ENCODE measurements at regions not wholly inside any gene's neighbourhood (a gene's known extent, or its start where the extent isn't known, plus 50 kb on each side); places are given as distances from the start of the nearest gene placed in this dataset.

DNA sequence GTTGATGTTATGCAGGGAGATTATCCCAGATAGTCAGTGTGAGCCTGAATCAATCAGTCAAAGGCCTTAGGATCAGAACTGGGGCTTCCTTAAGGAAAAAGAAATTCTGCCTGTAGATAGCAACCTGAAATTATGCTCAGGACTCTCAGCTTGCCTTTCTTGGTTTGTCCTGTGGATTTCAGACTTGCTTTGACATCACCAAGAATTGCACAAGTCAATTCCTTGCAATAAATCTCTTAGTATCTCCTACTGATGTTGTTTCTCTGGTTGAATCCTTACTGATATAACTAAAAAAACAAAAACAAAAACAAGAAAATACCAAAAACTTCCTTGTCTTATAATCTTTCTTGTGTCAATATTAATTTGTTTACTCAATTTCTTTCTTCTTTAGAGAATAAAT is 258.9 kb upstream of the TCF21 start:
- Histone ChIP-seq H3K36me3 (ENCODE audit: control insufficient read depth in 5 of 5, insufficient read depth in 5 of 5, low read length in 5 of 5) (no peaks in the 10 kb centered on the region), H3K27me3 (ENCODE audit: control insufficient read depth in 5 of 5, insufficient read depth in 4 of 5, low read length in 5 of 5) (no peaks in the 10 kb centered on the region), H3K9ac (ENCODE audit: low read length in 5 of 5) (no peak overlapping the region), H3K9me3 (ENCODE audit: control insufficient read depth in 5 of 5, low read length in 5 of 5) (no peaks in the 10 kb centered on the region), H3K4me1 (ENCODE audit: control insufficient read depth in 5 of 5, insufficient read depth in 5 of 5, low read length in 5 of 5) (no peaks in the 10 kb centered on the region), H3K27ac (ENCODE audit: low read depth, low read length) (no peak overlapping the region), H3K4me3 (ENCODE audit: low read depth in 1 of 5, low read length in 5 of 5) (no peak overlapping the region)

DNA sequence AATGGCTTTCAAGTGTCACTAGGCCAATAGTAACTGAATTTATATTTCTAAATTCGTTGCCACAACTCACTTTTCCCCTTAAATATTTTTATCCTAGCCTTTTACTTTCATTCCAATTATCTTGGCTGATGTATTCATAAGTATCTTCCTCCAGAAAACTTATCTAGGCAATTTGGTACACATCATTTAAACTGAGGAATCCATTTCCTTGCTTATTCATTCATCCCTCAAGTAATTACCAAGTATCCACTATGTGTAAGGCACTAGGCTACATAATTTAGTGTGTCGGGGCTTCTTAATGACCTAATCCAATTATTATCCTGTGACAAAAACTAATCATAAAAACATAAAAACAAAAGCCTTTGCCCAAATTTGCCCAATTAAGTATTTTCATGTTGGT is 258.3 kb upstream of the TCF21 start:
- Histone ChIP-seq H3K9ac (ENCODE audit: low read length in 5 of 5) (no peak overlapping the region), H3K9me3 (ENCODE audit: control insufficient read depth in 5 of 5, low read length in 5 of 5) (no peaks in the 10 kb centered on the region), H3K27me3 (ENCODE audit: control insufficient read depth in 5 of 5, insufficient read depth in 4 of 5, low read length in 5 of 5) (no peaks in the 10 kb centered on the region), H3K4me3 (ENCODE audit: low read depth in 1 of 5, low read length in 5 of 5) (no peak overlapping the region), H3K27ac (ENCODE audit: low read depth, low read length) (no peak overlapping the region), H3K36me3 (ENCODE audit: control insufficient read depth in 5 of 5, insufficient read depth in 5 of 5, low read length in 5 of 5) (no peaks in the 10 kb centered on the region), H3K4me1 (ENCODE audit: control insufficient read depth in 5 of 5, insufficient read depth in 5 of 5, low read length in 5 of 5) (no peaks in the 10 kb centered on the region)

DNA sequence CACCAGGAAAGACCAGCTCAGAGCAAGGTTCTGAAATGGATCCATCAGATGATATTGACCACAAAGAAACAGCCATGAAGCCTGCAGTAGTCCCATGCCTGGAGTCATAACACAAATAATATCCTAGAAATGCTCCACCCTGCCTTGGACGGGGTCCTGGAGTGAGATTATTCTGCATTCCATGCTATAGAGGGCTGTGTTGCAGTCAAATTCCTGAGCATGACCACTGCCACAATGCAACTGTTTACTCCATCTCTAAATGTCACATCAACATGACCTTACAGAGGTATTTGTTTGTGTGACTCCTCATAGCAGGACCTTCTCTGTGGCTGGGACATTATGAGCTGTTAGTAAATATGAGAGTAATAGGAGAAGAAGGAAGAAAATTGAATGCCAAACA is 257.5 kb upstream of the TCF21 start:
- no peaks in the 10 kb centered on the region for H3K36me3 ChIP-seq (ENCODE audit: control insufficient read depth in 5 of 5, insufficient read depth in 5 of 5, low read length in 5 of 5)
- H3K27ac ChIP-seq (ENCODE audit: low read depth, low read length) = no peak overlapping the region
- H3K9me3 ChIP-seq (ENCODE audit: control insufficient read depth in 5 of 5, low read length in 5 of 5) = no peaks in the 10 kb centered on the region
- H3K4me1 ChIP-seq (ENCODE audit: control insufficient read depth in 5 of 5, insufficient read depth in 5 of 5, low read length in 5 of 5) = no peaks in the 10 kb centered on the region
- H3K4me3 ChIP-seq (ENCODE audit: low read depth in 1 of 5, low read length in 5 of 5) = no peak overlapping the region
- H3K9ac ChIP-seq (ENCODE audit: low read length in 5 of 5) = no peak overlapping the region
- no peaks in the 10 kb centered on the region for H3K27me3 ChIP-seq (ENCODE audit: control insufficient read depth in 5 of 5, insufficient read depth in 4 of 5, low read length in 5 of 5)

DNA sequence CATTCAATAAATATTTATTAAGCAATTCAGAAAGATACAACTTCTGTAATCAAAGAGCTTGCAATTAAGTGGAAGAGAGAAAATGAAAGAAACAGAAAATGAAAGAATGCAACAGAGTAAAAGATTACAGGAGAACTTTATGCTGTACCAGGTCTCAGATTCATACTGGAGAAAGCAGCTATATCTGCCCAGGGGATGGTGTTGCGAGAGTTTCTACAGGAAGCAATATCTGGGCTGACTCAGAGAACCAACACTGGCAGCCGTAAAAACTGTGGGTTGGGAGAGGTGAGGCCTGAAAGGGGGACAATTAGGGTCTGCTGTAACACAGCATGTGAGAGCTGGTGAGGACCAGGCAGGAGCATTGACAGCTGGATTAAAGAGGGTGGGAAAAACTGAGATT is 256.7 kb upstream of the TCF21 start:
- Histone ChIP-seq H3K4me1 (ENCODE audit: control insufficient read depth in 5 of 5, insufficient read depth in 5 of 5, low read length in 5 of 5) (peaks cover 0 to 4% (median 0%) of the 10 kb centered on the region in 5 donors), H3K36me3 (ENCODE audit: control insufficient read depth in 5 of 5, insufficient read depth in 5 of 5, low read length in 5 of 5) (no peaks in the 10 kb centered on the region), H3K4me3 (ENCODE audit: low read depth in 1 of 5, low read length in 5 of 5) (no peak overlapping the region), H3K27ac (ENCODE audit: low read depth, low read length) (no peak overlapping the region), H3K27me3 (ENCODE audit: control insufficient read depth in 5 of 5, insufficient read depth in 4 of 5, low read length in 5 of 5) (no peaks in the 10 kb centered on the region), H3K9me3 (ENCODE audit: control insufficient read depth in 5 of 5, low read length in 5 of 5) (no peaks in the 10 kb centered on the region), H3K9ac (ENCODE audit: low read length in 5 of 5) (no peak overlapping the region)

DNA sequence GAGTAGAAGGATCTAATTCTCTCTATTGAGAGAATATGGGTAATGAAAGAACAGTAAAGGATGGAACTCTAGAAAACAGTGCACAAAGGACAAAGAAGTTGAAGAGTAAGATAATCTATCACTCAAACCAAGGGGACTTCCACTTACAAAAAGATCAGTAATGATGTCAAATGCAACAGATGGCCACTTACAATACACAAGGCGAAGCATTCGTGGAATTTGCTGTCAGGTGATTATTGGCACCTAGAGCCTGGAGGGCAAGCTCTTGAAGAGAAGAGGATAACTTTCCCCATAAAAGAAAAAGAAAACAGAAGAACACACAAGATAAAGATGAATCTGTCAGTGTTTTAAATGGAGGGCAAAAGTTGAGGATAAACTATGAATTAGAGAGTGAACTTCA is 256.0 kb upstream of the TCF21 start:
- H3K27ac ChIP-seq (ENCODE audit: low read depth, low read length) = no peak overlapping the region
- no peak overlapping the region for H3K9ac ChIP-seq (ENCODE audit: low read length in 5 of 5)

DNA sequence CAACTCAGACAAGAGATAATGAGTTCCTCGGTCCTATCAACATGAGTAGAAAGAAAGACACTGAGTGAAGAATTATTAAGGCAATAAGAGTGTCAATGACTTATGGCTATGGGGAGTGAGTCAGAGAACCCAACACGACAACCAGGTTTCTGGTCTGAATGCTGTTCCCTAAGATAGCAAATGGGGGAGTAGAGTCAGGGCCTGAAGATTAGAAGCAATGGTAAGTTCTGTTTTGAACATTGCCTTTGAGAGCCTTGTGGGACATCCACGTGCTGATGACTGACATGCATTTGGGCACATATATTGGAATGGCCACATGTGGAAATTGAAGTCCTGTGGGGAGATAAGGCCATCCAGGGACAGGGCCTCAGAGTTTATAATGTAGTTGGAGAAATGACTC is 254.4 kb upstream of the TCF21 start:
- Histone ChIP-seq H3K27me3 (ENCODE audit: control insufficient read depth in 5 of 5, insufficient read depth in 4 of 5, low read length in 5 of 5) (no peaks in the 10 kb centered on the region), H3K9me3 (ENCODE audit: control insufficient read depth in 5 of 5, low read length in 5 of 5) (no peaks in the 10 kb centered on the region), H3K4me3 (ENCODE audit: low read depth in 1 of 5, low read length in 5 of 5) (no peak overlapping the region), H3K9ac (ENCODE audit: low read length in 5 of 5) (no peak overlapping the region), H3K36me3 (ENCODE audit: control insufficient read depth in 5 of 5, insufficient read depth in 5 of 5, low read length in 5 of 5) (no peaks in the 10 kb centered on the region), H3K4me1 (ENCODE audit: control insufficient read depth in 5 of 5, insufficient read depth in 5 of 5, low read length in 5 of 5) (peaks cover 0 to 11% (median 5%) of the 10 kb centered on the region in 5 donors), H3K27ac (ENCODE audit: low read depth, low read length) (no peak overlapping the region)

More for the DNA sequence above, 256.0 kb upstream of the TCF21 start:
- Histone ChIP-seq H3K27me3 (ENCODE audit: control insufficient read depth in 5 of 5, insufficient read depth in 4 of 5, low read length in 5 of 5) (no peaks in the 10 kb centered on the region), H3K4me1 (ENCODE audit: control insufficient read depth in 5 of 5, insufficient read depth in 5 of 5, low read length in 5 of 5) (peaks cover 0 to 9% (median 3%) of the 10 kb centered on the region in 5 donors), H3K36me3 (ENCODE audit: control insufficient read depth in 5 of 5, insufficient read depth in 5 of 5, low read length in 5 of 5) (no peaks in the 10 kb centered on the region), H3K9me3 (ENCODE audit: control insufficient read depth in 5 of 5, low read length in 5 of 5) (no peaks in the 10 kb centered on the region), H3K4me3 (ENCODE audit: low read depth in 1 of 5, low read length in 5 of 5) (no peak overlapping the region)

DNA sequence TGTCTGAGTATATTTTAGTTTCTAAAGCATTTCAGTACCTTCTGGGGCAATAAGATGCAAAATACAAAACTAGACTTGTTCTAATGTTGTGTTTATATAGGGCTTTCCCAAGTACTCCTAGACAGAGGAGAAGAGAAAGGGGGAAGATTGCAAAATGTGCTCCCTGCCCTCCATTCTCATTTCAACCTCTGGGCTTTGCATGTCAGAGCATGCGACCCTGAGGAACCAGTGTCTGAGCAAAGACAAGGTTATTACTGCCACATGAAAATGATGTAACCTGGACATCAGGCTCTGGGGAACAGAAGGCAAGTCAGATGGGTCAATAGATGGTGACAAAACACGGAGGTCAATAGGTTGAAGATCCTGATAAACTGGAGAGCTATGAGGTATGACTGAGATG is 253.5 kb upstream of the TCF21 start:
- Histone ChIP-seq H3K9me3 (ENCODE audit: control insufficient read depth in 5 of 5, low read length in 5 of 5) (no peaks in the 10 kb centered on the region), H3K4me3 (ENCODE audit: low read depth in 1 of 5, low read length in 5 of 5) (no peak overlapping the region), H3K36me3 (ENCODE audit: control insufficient read depth in 5 of 5, insufficient read depth in 5 of 5, low read length in 5 of 5) (no peaks in the 10 kb centered on the region), H3K27ac (ENCODE audit: low read depth, low read length) (no peak overlapping the region), H3K9ac (ENCODE audit: low read length in 5 of 5) (no peak overlapping the region), H3K4me1 (ENCODE audit: control insufficient read depth in 5 of 5, insufficient read depth in 5 of 5, low read length in 5 of 5) (peaks cover 0 to 11% (median 5%) of the 10 kb centered on the region in 5 donors), H3K27me3 (ENCODE audit: control insufficient read depth in 5 of 5, insufficient read depth in 4 of 5, low read length in 5 of 5) (no peaks in the 10 kb centered on the region)

DNA sequence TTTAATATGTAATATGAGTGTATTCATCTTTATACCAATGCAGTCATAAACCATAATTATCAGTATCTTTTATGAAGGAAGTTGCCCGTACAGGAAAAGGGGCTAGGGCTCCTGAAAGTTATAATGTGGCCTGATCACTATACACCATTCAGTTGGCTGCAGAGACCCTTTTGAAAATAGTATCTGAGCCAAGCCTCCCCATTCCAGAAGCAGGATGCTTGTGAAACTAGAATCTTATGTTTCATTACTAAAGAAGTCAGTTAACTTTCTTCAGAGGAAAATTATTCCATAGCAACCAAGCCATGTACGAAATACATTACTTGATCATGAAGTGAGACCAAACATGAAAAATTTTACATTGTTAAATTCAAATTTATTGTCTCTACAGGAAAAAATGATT is 251.5 kb upstream of the TCF21 start:
- Histone ChIP-seq H3K27ac (ENCODE audit: low read depth, low read length) (peak overlapping the region; percentile 13), H3K36me3 (ENCODE audit: control insufficient read depth in 5 of 5, insufficient read depth in 5 of 5, low read length in 5 of 5) (no peaks in the 10 kb centered on the region), H3K27me3 (ENCODE audit: control insufficient read depth in 5 of 5, insufficient read depth in 4 of 5, low read length in 5 of 5) (no peaks in the 10 kb centered on the region), H3K9me3 (ENCODE audit: control insufficient read depth in 5 of 5, low read length in 5 of 5) (no peaks in the 10 kb centered on the region), H3K4me3 (ENCODE audit: low read depth in 1 of 5, low read length in 5 of 5) (no peak overlapping the region), H3K4me1 (ENCODE audit: control insufficient read depth in 5 of 5, insufficient read depth in 5 of 5, low read length in 5 of 5) (peaks cover 0 to 11% (median 5%) of the 10 kb centered on the region in 5 donors), H3K9ac (ENCODE audit: low read length in 5 of 5) (no peak overlapping the region)

DNA sequence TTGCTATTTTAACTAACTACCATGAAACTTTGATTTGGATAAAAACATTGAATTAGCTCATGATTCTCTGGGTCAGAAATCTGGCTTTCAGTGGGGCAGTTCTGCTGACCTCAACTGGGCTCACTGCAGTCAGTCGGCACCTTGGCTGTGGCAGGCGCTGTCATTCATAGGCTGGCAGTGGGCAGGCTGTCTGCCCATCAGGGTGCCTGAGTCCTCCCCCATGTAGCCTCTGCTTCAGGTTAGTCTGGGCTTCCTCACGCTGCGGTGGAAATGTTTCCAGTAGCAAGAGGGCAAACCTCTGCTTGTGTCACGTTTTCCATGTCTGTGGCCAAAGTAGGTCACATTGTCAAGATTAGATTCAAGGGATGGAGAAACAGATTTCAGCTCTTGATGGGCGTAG is 251.0 kb upstream of the TCF21 start:
- Histone ChIP-seq H3K36me3 (ENCODE audit: control insufficient read depth in 5 of 5, insufficient read depth in 5 of 5, low read length in 5 of 5) (no peaks in the 10 kb centered on the region), H3K9me3 (ENCODE audit: control insufficient read depth in 5 of 5, low read length in 5 of 5) (no peaks in the 10 kb centered on the region), H3K4me3 (ENCODE audit: low read depth in 1 of 5, low read length in 5 of 5) (no peak overlapping the region), H3K4me1 (ENCODE audit: control insufficient read depth in 5 of 5, insufficient read depth in 5 of 5, low read length in 5 of 5) (peaks cover 0 to 11% (median 5%) of the 10 kb centered on the region in 5 donors), H3K27me3 (ENCODE audit: control insufficient read depth in 5 of 5, insufficient read depth in 4 of 5, low read length in 5 of 5) (no peaks in the 10 kb centered on the region), H3K27ac (ENCODE audit: low read depth, low read length) (peak overlapping the region; percentile 13), H3K9ac (ENCODE audit: low read length in 5 of 5) (no peak overlapping the region)

DNA sequence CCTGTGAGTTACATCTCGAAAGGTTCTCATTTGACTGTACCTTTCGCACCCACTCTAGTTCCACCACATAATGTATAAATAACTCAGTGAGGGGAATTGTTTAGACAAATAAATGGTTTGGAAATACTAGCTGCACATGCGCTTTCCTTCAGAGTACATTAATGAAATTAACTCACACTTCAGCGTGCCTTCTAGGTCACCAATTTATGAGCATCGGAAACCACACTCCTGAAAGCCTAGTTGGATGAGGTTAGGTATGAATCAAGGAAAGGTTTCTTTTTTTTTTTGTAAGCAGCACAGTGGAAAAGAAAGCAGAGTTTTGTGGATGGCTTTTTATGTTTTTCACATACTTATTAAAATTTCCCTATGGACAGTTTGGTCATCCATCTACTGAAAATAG is 247.8 kb upstream of the TCF21 start:
- H3K36me3 ChIP-seq (ENCODE audit: control insufficient read depth in 5 of 5, insufficient read depth in 5 of 5, low read length in 5 of 5) = no peaks in the 10 kb centered on the region
- no peak overlapping the region for H3K4me3 ChIP-seq (ENCODE audit: low read depth in 1 of 5, low read length in 5 of 5)
- no peaks in the 10 kb centered on the region for H3K9me3 ChIP-seq (ENCODE audit: control insufficient read depth in 5 of 5, low read length in 5 of 5)
- H3K27ac ChIP-seq (ENCODE audit: low read depth, low read length) = no peak overlapping the region
- H3K9ac ChIP-seq (ENCODE audit: low read length in 5 of 5) = no peak overlapping the region
- H3K4me1 ChIP-seq (ENCODE audit: control insufficient read depth in 5 of 5, insufficient read depth in 5 of 5, low read length in 5 of 5) = peaks cover 0 to 15% (median 9%) of the 10 kb centered on the region in 5 donors
- no peaks in the 10 kb centered on the region for H3K27me3 ChIP-seq (ENCODE audit: control insufficient read depth in 5 of 5, insufficient read depth in 4 of 5, low read length in 5 of 5)

DNA sequence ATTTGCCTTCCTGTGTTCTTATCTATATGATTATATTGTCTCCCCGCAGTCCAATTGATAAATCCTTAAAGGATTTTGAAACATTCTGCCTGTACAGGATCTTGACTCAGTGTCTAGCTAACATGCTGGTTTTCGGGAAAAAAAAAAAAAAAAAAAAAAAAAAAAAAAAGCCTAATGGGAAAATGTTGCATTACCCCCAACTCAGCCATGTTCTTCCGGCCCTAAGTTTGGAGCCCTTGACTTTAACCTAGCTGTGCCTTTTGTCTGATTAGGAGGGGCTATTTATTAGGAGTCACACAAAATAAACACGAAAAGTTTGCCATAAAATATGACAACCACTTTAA is 244.4 kb upstream of the TCF21 start:
- H3K9me3 ChIP-seq (ENCODE audit: control insufficient read depth in 5 of 5, low read length in 5 of 5) = no peaks in the 10 kb centered on the region
- H3K9ac ChIP-seq (ENCODE audit: low read length in 5 of 5) = no peak overlapping the region
- peaks cover 0 to 4% (median 3%) of the 10 kb centered on the region in 5 donors for H3K4me1 ChIP-seq (ENCODE audit: control insufficient read depth in 5 of 5, insufficient read depth in 5 of 5, low read length in 5 of 5)
- no peaks in the 10 kb centered on the region for H3K36me3 ChIP-seq (ENCODE audit: control insufficient read depth in 5 of 5, insufficient read depth in 5 of 5, low read length in 5 of 5)
- no peak overlapping the region for H3K4me3 ChIP-seq (ENCODE audit: low read depth in 1 of 5, low read length in 5 of 5)
- no peak overlapping the region for H3K27ac ChIP-seq (ENCODE audit: low read depth, low read length)
- H3K27me3 ChIP-seq (ENCODE audit: control insufficient read depth in 5 of 5, insufficient read depth in 4 of 5, low read length in 5 of 5) = no peaks in the 10 kb centered on the region
